Activated naive CD8-positive, alpha-beta T cell (primary cell): ENCODE measurements at regions not wholly inside any gene's neighbourhood (a gene's known extent, or its start where the extent isn't known, plus 50 kb on each side); places are given as distances from the start of the nearest gene placed in this dataset.

Source experiments
- H3K27ac Mint-ChIP-seq: one replicate; pipeline ENCODE4 v1.8.0; 2021; ENCODE audit warnings: mixed read lengths
- H3K27me3 Mint-ChIP-seq: one replicate; pipeline ENCODE4 v1.8.0; 2021; ENCODE audit warnings: mixed read lengths
- H3K36me3 Mint-ChIP-seq: one replicate; pipeline ENCODE4 v1.8.0; 2021; ENCODE audit warnings: mixed read lengths
- H3K4me1 Mint-ChIP-seq: one replicate; pipeline ENCODE4 v1.8.0; 2021; ENCODE audit warnings: low read depth, mixed read lengths
- H3K4me3 Mint-ChIP-seq: one replicate; pipeline ENCODE4 v1.8.0; 2021; ENCODE audit warnings: mild to moderate bottlenecking, mixed read lengths
- H3K9me3 Mint-ChIP-seq: one replicate; pipeline ENCODE4 v1.8.0; 2021; ENCODE audit warnings: low read depth, mixed read lengths

DNA sequence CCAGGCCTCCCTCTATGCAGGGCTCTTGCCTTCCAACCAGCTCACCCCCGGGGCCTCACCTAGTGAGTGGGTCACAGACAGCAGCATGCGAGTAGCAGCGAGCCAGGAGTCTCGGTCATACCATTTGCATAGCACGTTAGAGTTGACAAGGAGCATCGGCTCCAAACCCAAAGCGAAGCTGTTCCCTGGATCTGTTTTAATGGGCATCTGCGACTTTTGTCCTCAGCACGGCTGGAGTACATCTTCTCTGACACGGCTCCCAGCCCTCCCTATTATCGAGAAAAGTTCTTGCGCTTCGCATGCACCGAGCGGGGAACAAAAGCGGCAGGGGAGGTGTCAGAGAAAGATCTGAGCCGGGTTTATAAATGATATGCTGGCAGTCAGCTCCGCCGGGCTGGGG, 253.3 kb downstream of the MAF start:
- Mint-ChIP-seq H3K36me3 (no peaks in the 10 kb centered on the region), H3K4me3 (no peak overlapping the region), H3K27me3 (no peaks in the 10 kb centered on the region), H3K9me3 (no peaks in the 10 kb centered on the region), H3K4me1 (no peaks in the 10 kb centered on the region), H3K27ac (no peak overlapping the region)

DNA sequence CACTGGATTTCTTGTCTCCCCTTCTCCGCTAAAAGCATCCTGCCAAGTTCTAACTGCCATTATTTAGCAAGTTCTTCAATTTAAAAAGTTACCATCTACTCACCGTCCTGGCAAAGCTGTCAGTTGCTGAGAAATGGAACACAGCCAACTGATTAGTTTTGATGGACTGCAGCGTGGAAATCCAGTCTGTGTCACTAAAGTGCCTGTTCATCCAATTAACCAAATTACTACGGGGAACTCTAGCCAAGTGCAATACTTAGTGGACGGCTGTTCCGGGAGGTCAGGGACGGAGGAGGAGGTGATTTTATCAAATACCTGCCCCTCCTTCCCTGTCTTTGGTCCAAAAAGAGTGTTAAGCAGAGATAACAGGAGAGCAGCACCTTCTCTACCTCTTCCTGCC, 260.7 kb downstream of the MAF start:
- Mint-ChIP-seq H3K4me3 (no peak overlapping the region), H3K9me3 (no peaks in the 10 kb centered on the region), H3K27me3 (peaks cover 3% of the 10 kb centered on the region), H3K36me3 (no peaks in the 10 kb centered on the region), H3K27ac (no peak overlapping the region), H3K4me1 (no peaks in the 10 kb centered on the region)

DNA sequence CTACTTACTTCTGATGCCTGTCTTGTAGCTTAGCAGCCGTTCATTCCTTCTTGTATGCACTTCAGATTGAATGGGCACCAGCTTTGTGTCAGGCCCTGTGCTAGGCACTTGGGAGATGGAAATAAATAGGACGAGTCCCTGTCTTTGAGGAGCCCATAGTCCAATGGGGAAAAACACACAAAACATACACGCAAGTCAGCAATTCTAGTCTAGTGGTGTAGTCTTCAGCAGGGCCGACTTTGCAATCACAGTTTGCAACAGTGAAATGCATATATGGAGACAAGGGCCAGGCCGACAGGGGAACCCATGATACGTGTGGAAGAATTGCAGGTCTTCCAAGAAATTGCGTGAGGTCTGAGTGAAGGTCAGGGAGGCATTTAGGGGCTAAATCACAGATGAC, 262.6 kb downstream of the MAF start:
- H3K4me1 Mint-ChIP-seq = no peaks in the 10 kb centered on the region
- no peak overlapping the region for H3K4me3 Mint-ChIP-seq
- no peaks in the 10 kb centered on the region for H3K36me3 Mint-ChIP-seq
- peaks cover 3% of the 10 kb centered on the region for H3K27me3 Mint-ChIP-seq
- no peaks in the 10 kb centered on the region for H3K9me3 Mint-ChIP-seq
- H3K27ac Mint-ChIP-seq = no peak overlapping the region

DNA sequence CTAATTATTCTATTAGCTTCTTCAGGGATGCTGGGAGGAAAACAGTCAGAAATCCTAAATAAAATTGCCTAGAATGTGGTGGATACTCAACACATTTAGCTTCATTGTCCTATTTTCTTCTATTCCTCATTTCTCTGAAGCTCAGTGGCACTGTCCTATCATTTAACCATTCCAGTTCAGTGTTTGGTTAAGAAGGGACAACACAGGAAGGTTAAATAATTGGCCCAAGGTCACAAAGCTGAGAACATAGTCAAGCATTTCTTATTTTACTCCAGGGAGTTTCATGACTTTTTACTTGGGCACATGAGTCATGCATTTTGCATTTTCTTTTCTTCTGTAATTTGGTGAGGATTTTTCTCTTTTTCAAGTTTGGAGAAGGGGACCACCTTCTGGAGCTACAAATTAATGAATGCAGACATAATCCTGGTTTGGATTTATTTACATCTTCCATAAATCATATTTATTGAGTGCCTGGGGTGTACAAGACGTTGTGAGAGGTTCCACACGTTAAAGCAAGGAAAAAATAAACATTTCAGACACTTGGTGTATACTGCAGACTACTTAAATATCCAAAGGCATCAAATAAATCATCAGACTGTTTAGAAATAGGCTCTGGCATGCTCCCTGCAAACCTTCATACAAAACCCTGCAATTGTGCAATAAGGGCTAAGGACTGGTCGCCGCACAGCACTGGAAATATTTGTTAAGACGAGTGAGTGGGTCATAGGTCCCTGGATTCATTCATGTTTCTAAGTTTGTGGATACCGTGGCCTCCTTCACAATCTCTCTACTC, 263.9 kb downstream of the MAF start:
- Mint-ChIP-seq H3K27ac (no peak overlapping the region), H3K4me1 (no peaks in the 10 kb centered on the region), H3K27me3 (peaks cover 3% of the 10 kb centered on the region), H3K36me3 (no peaks in the 10 kb centered on the region), H3K9me3 (no peaks in the 10 kb centered on the region), H3K4me3 (no peak overlapping the region)

DNA sequence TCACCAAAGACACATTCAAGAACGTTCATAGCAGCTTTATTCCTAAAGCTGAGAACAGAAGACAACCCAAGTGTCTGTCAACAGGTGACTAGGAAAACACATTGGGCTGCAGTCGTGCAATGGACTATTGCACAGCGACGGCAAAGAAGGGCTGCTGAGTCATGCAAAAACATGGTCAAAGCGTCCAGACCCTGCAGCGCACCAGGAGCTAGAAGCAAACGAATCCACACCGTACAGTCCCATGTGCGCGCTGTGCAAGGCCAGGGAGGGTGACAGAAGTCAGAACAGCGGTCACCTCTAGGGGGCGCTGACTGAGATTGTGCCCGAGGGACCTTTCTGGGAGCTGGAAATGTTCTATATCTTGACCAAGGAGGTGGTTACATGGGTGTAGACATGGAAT, 266.4 kb downstream of the MAF start:
- no peak overlapping the region for H3K4me3 Mint-ChIP-seq
- no peak overlapping the region for H3K27ac Mint-ChIP-seq
- H3K4me1 Mint-ChIP-seq = no peaks in the 10 kb centered on the region
- peaks cover 3% of the 10 kb centered on the region for H3K27me3 Mint-ChIP-seq
- no peaks in the 10 kb centered on the region for H3K36me3 Mint-ChIP-seq
- H3K9me3 Mint-ChIP-seq = no peaks in the 10 kb centered on the region

DNA sequence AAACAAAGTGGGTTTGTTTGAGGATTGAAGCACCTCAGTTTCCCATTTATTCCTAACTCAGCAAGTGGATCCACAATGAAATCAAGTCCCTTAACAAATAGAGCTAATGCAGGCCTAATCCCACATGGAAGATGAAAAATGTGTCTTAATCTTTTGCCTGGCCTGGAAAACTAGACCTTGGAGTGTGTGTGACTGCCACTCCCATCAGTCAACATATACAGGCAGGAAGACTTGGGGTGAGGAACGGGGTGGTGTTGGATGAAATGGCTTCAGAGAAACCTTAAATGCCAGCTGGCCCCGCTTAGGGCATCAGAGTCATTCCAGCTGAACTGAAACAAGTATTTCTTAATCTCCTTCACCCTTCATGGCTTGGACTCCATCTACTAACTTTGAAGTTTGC, 269.5 kb downstream of the MAF start:
- Mint-ChIP-seq H3K4me1 (no peaks in the 10 kb centered on the region), H3K27me3 (peaks cover 6% of the 10 kb centered on the region), H3K4me3 (no peak overlapping the region), H3K9me3 (no peaks in the 10 kb centered on the region), H3K36me3 (no peaks in the 10 kb centered on the region), H3K27ac (no peak overlapping the region)

DNA sequence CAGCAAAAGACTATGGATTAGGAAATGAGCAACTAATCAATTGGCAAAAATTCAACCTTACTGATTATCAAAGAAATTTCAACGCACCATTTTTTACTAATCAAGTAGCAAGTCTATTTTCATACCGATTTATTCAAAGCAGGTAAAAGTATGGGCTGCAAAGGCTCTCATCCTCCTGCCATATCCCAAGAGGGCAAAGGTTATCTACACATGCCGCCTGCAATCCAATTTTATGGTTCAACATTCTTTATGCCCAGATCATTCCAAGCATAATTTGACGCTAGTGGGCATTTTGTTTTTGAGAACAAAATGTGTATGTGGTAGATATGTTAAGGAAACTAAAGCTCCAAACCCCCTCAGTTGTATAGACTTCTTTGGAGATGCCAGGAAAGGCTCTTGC, 270.6 kb downstream of the MAF start:
- Mint-ChIP-seq H3K27ac (no peak overlapping the region), H3K36me3 (no peaks in the 10 kb centered on the region), H3K9me3 (no peaks in the 10 kb centered on the region), H3K27me3 (peaks cover 8% of the 10 kb centered on the region), H3K4me1 (no peaks in the 10 kb centered on the region), H3K4me3 (no peak overlapping the region)

DNA sequence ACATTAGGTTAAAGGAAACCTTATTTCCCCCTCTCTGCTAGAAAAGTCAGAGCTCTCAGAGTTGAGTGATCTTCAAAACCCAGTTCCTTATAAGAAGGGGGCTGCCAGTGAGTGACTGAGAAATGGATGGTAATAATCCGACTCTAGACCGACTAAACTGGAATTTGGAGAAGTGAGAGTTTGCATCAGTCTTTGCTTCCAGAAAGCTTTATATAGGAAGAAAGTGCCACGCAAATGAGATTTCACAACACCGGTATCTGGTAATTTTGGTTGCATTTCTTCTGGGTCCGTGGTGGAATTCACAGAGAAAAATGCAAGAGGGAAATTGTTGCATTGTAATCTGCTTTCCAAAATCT, 271.4 kb downstream of the MAF start:
- no peak overlapping the region for H3K4me3 Mint-ChIP-seq
- no peaks in the 10 kb centered on the region for H3K4me1 Mint-ChIP-seq
- H3K9me3 Mint-ChIP-seq = no peaks in the 10 kb centered on the region
- no peak overlapping the region for H3K27ac Mint-ChIP-seq
- H3K27me3 Mint-ChIP-seq = peaks cover 11% of the 10 kb centered on the region
- no peaks in the 10 kb centered on the region for H3K36me3 Mint-ChIP-seq

DNA sequence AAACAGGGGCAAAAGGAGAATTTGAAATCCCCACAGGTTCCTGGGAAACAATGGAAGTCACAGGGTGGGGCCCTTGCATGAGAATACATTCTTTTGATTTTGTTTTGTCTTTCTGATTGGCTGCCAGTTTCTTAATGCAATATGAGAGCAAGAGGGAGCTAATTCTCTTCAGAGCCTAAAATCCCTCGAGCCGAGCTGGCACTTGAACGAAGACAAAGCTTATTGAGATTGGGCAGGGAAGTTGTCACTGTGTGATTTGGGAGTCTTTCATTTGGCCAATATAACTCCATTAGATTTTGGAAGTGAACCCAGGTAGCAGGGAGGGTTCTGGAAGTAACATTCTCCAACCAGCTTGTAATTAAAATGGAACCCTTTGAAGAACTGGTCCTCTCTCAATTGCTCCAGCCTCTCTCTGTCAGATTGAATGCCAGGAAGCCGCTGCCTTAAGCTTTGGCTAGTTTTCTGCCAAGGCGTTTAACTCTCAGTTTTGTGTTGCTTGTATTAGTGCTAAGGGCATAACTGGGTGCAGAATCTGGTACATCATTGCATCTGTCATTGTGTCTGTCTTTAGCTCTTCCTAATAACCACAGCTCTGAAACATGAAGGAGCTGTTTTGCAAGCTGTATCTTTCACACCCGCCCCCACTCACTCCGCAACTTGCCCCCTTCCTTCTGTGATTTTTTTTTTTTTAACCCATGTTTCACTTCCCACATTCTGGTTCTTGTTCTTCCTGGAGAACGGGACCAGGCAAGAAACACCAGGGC, 272.0 kb downstream of the MAF start:
- Mint-ChIP-seq H3K36me3 (no peaks in the 10 kb centered on the region), H3K4me3 (no peak overlapping the region), H3K4me1 (no peaks in the 10 kb centered on the region), H3K9me3 (no peaks in the 10 kb centered on the region), H3K27me3 (peaks cover 12% of the 10 kb centered on the region), H3K27ac (no peak overlapping the region)

DNA sequence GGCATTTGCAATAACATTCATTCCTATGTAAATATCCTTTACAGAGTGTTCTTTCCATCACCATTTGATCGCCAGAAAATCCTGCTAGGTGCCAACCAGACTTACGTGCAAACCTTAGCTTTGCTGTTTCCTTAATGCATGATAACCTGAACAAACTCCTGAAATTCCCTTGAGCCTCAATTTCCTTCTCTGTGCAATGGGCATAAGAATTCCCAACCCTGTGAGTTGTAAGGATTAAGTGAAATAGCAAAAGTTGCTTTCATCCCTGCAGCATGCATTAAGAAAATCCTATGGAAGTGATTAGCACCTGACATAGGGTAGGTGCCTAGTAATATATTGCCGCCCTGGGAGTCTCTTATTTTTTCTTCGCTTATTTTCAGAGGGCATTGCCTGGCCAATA, 272.7 kb downstream of the MAF start:
- Mint-ChIP-seq H3K36me3 (no peaks in the 10 kb centered on the region), H3K27me3 (peaks cover 13% of the 10 kb centered on the region), H3K4me3 (no peak overlapping the region), H3K4me1 (no peaks in the 10 kb centered on the region), H3K9me3 (no peaks in the 10 kb centered on the region), H3K27ac (no peak overlapping the region)

DNA sequence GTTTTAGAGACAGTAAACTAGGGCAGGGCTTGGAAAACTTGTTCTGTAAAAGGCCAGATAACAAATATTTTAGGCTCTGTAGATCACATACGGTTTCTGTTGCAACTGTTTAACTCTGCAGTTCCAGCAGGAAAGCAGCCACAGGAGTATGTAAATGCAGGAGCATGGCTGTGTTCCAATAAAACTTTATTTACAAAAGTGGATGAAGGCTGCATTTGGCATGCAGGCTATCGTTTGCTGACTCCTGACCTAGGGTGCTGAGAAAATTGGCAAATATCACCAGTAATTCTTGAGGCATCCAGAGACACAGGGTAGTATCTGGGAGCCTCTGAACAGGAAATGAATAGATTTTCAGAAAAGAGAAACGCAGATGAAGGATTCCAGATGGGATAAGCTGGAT, 274.0 kb downstream of the MAF start:
- no peak overlapping the region for H3K4me3 Mint-ChIP-seq
- no peaks in the 10 kb centered on the region for H3K9me3 Mint-ChIP-seq
- H3K27ac Mint-ChIP-seq = no peak overlapping the region
- peaks cover 13% of the 10 kb centered on the region for H3K27me3 Mint-ChIP-seq
- no peaks in the 10 kb centered on the region for H3K36me3 Mint-ChIP-seq
- H3K4me1 Mint-ChIP-seq = no peaks in the 10 kb centered on the region

DNA sequence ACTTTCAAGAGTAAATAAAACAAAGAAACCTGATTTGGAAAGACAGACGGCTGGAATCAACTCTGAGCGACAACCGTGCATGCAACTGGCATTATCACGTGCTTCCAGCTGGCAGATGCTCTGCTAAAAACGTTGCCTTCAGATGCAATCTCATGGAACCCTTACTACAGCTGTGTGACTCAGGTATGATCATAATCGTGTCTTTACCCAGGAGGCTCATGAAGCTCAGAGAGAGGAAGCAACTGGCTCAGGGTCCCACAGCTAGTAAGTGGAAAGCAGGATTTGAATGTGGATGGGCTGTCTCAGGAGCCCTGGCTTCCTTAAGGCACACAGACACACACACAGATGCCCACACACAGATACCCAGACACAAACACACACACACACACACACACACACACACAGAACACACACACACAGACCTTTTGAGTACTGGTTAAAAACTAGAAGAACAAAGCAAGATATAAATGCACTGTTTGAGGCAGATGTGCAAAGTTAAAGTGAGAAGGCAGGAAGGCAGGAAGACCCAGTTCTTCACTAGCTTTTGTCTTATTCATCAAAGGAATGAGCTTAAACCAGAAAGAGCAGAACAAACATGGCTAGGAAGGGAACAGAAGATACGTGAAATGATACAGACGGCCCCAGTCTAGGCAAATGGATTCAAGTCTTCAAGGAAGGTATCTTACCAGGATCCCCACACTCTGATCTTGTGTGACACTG, 275.2 kb downstream of the MAF start:
- Mint-ChIP-seq H3K27ac (no peak overlapping the region), H3K4me1 (no peaks in the 10 kb centered on the region), H3K27me3 (peaks cover 17% of the 10 kb centered on the region), H3K9me3 (no peaks in the 10 kb centered on the region), H3K4me3 (no peak overlapping the region), H3K36me3 (no peaks in the 10 kb centered on the region)

DNA sequence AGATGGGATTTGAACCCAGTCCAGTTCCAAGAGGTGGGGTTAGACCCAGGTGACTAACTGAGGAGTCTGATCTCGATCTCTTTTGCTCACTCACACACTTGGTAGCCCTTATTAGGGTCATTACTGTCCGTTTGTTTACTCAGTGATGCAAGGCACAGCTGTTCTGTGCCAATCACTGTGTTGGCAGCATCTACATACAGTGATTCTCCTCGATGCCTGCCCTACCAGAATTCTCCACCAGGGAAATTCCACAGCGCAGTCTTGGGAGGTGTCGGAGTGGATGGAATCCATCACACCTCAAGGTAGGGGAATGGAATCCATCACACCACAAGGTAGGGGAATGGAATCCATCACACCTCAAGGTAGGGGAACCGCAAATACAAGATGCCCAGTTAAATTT, 279.6 kb downstream of the MAF start:
- Mint-ChIP-seq H3K36me3 (no peaks in the 10 kb centered on the region), H3K9me3 (no peaks in the 10 kb centered on the region), H3K4me3 (no peak overlapping the region), H3K27me3 (peaks cover 19% of the 10 kb centered on the region), H3K27ac (no peak overlapping the region), H3K4me1 (peaks cover 3% of the 10 kb centered on the region)

DNA sequence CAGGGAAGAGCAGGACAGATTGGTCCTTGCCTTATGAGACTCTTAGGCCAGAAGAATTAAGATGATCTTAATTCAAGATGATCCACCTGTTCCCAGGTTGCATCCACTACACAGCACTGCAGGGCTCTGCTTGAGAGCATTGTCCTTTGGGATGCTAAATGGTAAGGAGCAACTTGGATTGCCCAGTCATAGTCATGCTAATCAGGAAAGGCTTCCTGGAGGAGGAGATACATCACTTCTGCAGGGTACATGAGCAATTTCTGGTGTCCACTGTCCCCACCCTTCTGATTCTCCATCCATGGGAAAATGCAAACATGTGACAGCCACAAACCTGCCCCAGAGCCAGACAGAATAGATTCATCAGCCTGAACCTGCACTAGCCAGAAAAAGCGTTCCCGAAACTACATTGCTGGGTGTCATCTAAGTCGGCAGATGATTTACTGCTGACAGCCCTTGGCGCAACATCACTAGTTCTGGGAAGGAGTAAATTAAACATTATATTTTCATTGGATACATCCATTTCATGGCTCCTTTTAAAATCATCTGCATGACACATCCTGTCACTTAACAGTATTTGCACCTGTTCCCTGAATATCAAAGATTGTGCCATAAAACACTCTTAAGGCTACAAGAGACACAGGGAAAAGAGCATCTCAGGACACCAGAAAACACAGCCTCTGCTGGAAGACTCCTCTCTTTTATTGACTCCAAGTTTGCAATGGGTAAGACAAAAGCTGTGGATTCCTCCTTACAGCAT, 282.2 kb downstream of the MAF start:
- peaks cover 13% of the 10 kb centered on the region for H3K27me3 Mint-ChIP-seq
- H3K27ac Mint-ChIP-seq = no peak overlapping the region
- peaks cover 9% of the 10 kb centered on the region for H3K4me1 Mint-ChIP-seq
- H3K9me3 Mint-ChIP-seq = no peaks in the 10 kb centered on the region
- no peaks in the 10 kb centered on the region for H3K36me3 Mint-ChIP-seq
- H3K4me3 Mint-ChIP-seq = no peak overlapping the region

DNA sequence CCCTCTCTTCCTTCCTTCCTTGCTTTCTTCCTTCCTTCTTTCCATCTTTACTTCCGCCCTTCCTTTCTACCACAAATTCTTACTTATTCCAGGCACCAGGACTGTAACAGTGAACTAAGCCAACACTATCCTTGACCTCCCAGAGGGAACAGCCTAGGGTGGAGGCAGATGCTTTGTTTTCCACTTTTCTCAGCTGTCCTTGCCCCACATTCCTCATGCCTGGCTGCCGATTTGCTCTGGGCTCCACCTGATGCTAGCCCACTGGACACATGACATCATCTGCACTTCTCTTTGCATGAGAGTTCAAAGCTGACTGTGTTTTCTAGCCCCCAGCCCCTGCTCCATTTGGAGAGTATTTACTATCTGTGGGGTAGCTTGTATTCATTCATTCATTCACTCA, 283.0 kb downstream of the MAF start:
- Mint-ChIP-seq H3K36me3 (no peaks in the 10 kb centered on the region), H3K9me3 (no peaks in the 10 kb centered on the region), H3K4me3 (no peak overlapping the region), H3K4me1 (peaks cover 9% of the 10 kb centered on the region), H3K27me3 (peaks cover 12% of the 10 kb centered on the region), H3K27ac (peak overlapping the region; percentile 16)
